ENCODE measurements at regions not wholly inside any gene's neighbourhood (a gene's known extent, or its start where the extent isn't known, plus 50 kb on each side); places are given as distances from the start of the nearest gene placed in this dataset.

DNA sequence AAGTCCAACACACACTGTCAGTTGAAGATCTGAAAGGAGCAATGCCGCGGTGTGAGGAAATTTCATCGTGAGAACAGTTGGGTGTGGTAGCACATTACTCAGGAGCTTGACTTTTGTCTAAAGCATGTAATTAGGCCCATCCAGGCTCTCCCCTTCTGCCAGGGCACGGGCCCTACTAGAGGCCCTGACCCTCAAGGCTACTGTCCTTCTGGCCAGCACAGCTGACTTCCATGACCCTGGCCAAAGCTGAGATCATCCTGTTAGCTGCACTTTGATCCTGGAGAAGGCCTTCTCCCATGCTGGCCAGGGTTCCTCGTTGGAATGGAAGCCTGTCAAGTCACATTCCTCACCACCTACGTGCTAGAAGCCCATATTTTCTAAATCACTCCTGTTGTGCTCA is 77.8 kb upstream of the SLC1A3 start:
- TF ChIP-seq, protein P1, sequence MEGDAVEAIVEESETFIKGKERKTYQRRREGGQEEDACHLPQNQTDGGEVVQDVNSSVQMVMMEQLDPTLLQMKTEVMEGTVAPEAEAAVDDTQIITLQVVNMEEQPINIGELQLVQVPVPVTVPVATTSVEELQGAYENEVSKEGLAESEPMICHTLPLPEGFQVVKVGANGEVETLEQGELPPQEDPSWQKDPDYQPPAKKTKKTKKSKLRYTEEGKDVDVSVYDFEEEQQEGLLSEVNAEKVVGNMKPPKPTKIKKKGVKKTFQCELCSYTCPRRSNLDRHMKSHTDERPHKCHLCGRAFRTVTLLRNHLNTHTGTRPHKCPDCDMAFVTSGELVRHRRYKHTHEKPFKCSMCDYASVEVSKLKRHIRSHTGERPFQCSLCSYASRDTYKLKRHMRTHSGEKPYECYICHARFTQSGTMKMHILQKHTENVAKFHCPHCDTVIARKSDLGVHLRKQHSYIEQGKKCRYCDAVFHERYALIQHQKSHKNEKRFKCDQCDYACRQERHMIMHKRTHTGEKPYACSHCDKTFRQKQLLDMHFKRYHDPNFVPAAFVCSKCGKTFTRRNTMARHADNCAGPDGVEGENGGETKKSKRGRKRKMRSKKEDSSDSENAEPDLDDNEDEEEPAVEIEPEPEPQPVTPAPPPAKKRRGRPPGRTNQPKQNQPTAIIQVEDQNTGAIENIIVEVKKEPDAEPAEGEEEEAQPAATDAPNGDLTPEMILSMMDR (IDR thresholded peaks at IDR 0.05; ENCODE audit: low read depth, low read length, missing control alignments) = no peak
- H3K4me3 ChIP-seq (ENCODE audit: low read depth, low read length) = no peak overlapping the region
- DNase-seq (ENCODE audit: low read depth) = no peak

- DNase-seq (ENCODE audit: low read depth) = no peak
- no peak overlapping the region for H3K4me3 ChIP-seq (ENCODE audit: low read depth, low read length)
- TF ChIP-seq, protein P1 (IDR thresholded peaks at IDR 0.05; ENCODE audit: low read depth, low read length, missing control alignments) = no peak
These were observed 77.3 kb upstream of the SLC1A3 start for GRCh38 chr5:36529142-36529541.

DNA sequence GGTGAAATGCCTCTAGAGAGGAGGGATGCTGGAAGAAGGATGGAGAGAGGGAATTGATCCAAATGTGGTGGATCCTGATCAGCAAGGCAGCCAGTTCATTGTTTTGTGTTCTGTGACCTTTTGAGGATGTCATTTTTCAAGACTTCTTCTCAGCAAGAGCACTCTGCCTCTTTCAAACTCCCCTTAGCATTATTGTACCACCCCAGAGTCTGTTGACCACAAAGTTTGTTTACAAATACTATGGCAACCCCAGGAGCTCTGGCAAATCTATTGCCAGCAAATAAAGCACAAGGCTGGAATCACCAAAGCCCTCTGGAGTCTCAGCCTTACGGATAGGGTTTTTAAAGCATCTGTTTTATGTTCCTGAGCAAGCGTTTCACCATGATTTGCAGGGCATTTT is 76.2 kb upstream of the SLC1A3 start:
- TF ChIP-seq, protein P1 (IDR thresholded peaks at IDR 0.05; ENCODE audit: low read depth, low read length, missing control alignments) = no peak
- DNase-seq (ENCODE audit: low read depth) = no peak

GRCh38 chr5:36531401-36531800 is 75.0 kb upstream of the SLC1A3 start:
- no peak for DNase-seq (ENCODE audit: low read depth)
- TF ChIP-seq, protein P1 (IDR thresholded peaks at IDR 0.05; ENCODE audit: low read depth, low read length, missing control alignments) = no peak
- no peak overlapping the region for H3K4me3 ChIP-seq (ENCODE audit: low read depth, low read length)

More for the DNA sequence above, 76.2 kb upstream of the SLC1A3 start:
- H3K4me3 ChIP-seq (ENCODE audit: low read depth, low read length) = no peak overlapping the region

GRCh38 chr5:36535378-36535777 is 71.0 kb upstream of the SLC1A3 start:
- TF ChIP-seq, protein P1 (IDR thresholded peaks at IDR 0.05; ENCODE audit: low read depth, low read length, missing control alignments) = no peak
- DNase-seq (ENCODE audit: low read depth) = no peak
- H3K4me3 ChIP-seq (ENCODE audit: low read depth, low read length) = no peak overlapping the region

DNA sequence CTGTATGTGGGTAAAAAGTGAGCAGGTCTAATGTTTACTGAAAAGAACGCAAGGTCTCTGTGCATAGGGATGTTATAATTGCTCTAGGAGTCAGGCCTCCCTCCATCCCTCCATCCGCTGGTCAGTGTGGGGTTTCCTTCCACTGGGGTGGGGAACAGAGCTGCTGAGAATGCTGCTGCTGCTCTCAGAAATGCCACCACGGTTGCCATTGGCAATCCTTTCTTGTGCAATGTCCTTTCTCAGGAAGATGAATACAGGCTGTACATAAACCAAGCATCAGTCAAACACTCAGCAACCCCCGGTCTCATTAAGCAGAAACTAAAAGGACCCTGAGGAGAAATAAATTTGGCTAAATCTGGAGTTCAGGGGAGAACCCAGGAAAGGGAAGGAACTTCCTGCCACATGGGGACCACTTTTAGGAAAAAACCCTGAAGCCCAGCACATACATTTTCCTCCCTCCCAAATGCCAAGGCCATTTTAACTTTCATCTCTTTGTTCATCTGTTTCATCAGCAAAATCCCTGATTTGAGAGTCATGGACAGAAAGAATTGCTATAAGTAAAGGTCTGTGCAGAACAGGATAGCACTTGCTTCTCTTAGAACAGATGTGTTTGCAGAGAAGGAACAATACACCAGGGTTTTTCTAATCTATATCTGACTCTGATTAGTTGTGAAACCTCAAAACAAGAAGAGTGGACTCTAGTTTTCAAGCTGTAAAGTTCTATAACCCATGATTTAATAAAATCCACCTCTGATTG is 70.4 kb upstream of the SLC1A3 start:
- TF ChIP-seq, protein P1 (IDR thresholded peaks at IDR 0.05; ENCODE audit: low read depth, low read length, missing control alignments) = no peak
- DNase-seq (ENCODE audit: low read depth) = no peak
- no peak overlapping the region for H3K4me3 ChIP-seq (ENCODE audit: low read depth, low read length)

- TF ChIP-seq, protein P1 (IDR thresholded peaks at IDR 0.05; ENCODE audit: low read depth, low read length, missing control alignments) = no peak
- DNase-seq (ENCODE audit: low read depth) = no peak
- H3K4me3 ChIP-seq (ENCODE audit: low read depth, low read length) = no peak overlapping the region
These were observed 69.8 kb upstream of the SLC1A3 start for GRCh38 chr5:36536616-36537005.

All from GM12864 (cell line).